Nephron progenitor cell (in vitro differentiated cells): ENCODE measurements at regions not wholly inside any gene's neighbourhood (a gene's known extent, or its start where the extent isn't known, plus 50 kb on each side); places are given as distances from the start of the nearest gene placed in this dataset.

Source experiments
- DNase-seq: peaks from one replicate; pipeline ENCODE4 v3.0.0; 2021
- H3K27ac Mint-ChIP-seq: 2 replicates; pipeline ENCODE4 v1.8.0; 2021; ENCODE audit warnings: mild to moderate bottlenecking, moderate library complexity, mixed read lengths
- H3K27me3 Mint-ChIP-seq: 2 replicates; pipeline ENCODE4 v1.8.0; 2021; ENCODE audit warnings: mild to moderate bottlenecking, low read depth, mixed read lengths; ENCODE audit not compliant: poor library complexity
- H3K36me3 Mint-ChIP-seq: 2 replicates; pipeline ENCODE4 v1.8.0; 2021; ENCODE audit warnings: low read depth, mixed read lengths
- H3K4me1 Mint-ChIP-seq: 2 replicates; pipeline ENCODE4 v1.8.0; 2021; ENCODE audit warnings: mixed read lengths
- H3K4me3 Mint-ChIP-seq: 2 replicates; pipeline ENCODE4 v1.8.0; 2021; ENCODE audit warnings: mild to moderate bottlenecking, moderate library complexity, mixed read lengths
- H3K9me3 Mint-ChIP-seq: 2 replicates; pipeline ENCODE4 v1.8.0; 2021; ENCODE audit warnings: mild to moderate bottlenecking, moderate library complexity, mixed read lengths
- CTCF ChIP-seq: fragments of 200-600 bp; sonication (generic); IDR thresholded peaks from 2 replicates; pipeline ENCODE4 v1.5.0; 2021; ENCODE audit warnings: antibody characterized with exemption

- peaks cover 35% of the 10 kb centered on the region for H3K4me1 Mint-ChIP-seq
- peaks cover 3% of the 10 kb centered on the region for H3K27me3 Mint-ChIP-seq
- H3K4me3 Mint-ChIP-seq, result no peak overlapping the region
- H3K27ac Mint-ChIP-seq, result no peak overlapping the region
- DNase-seq, result no peak
- TF ChIP-seq CTCF, result no peak
- peaks cover 3% of the 10 kb centered on the region for H3K9me3 Mint-ChIP-seq
- peaks cover 4% of the 10 kb centered on the region for H3K36me3 Mint-ChIP-seq
Observed at GRCh38 chr12:24554612-24555295, 394.1 kb downstream of the BCAT1 start.

DNA sequence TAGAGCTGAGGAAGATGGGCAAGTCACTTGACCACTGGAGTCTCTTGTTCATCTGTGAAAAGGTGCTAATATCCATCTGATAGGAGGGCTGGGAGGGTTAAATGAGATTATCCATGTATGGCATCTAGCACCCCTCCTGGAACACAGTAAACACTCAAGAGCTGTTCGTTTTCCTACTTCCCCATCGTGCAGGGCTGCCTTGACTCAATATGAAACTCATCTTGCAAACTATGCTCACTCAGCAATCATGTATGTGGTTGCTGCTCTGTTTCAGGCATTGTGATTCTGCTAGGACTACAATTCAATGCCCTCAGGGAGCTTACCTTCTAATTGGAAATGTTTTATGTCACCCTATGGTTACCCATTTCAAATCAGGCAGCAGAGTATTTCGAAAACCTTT lies 395.6 kb downstream of the BCAT1 start:
- Mint-ChIP-seq H3K36me3 (peaks cover 8% of the 10 kb centered on the region), H3K27me3 (no peaks in the 10 kb centered on the region), H3K27ac (no peak overlapping the region), H3K4me3 (no peak overlapping the region), H3K4me1 (peaks cover 25% of the 10 kb centered on the region), H3K9me3 (peaks cover 3% of the 10 kb centered on the region)
- TF ChIP-seq CTCF, result no peak
- DNase-seq, result no peak

GRCh38 chr12:24551163-24551786 lies 397.6 kb downstream of the BCAT1 start:
- no peak for DNase-seq
- no peaks in the 10 kb centered on the region for H3K27me3 Mint-ChIP-seq
- H3K4me1 Mint-ChIP-seq, result peaks cover 20% of the 10 kb centered on the region
- H3K9me3 Mint-ChIP-seq, result peaks cover 6% of the 10 kb centered on the region
- H3K4me3 Mint-ChIP-seq, result no peak overlapping the region
- H3K36me3 Mint-ChIP-seq, result peaks cover 15% of the 10 kb centered on the region
- TF ChIP-seq CTCF, result no peak
- H3K27ac Mint-ChIP-seq, result peak overlapping the region; percentile 35

- H3K27ac Mint-ChIP-seq, result peak overlapping the region; percentile 35
- peaks cover 20% of the 10 kb centered on the region for H3K4me1 Mint-ChIP-seq
- DNase-seq, result no peak
- H3K27me3 Mint-ChIP-seq, result no peaks in the 10 kb centered on the region
- peaks cover 7% of the 10 kb centered on the region for H3K9me3 Mint-ChIP-seq
- H3K36me3 Mint-ChIP-seq, result peaks cover 16% of the 10 kb centered on the region
- no peak for TF ChIP-seq CTCF
- no peak overlapping the region for H3K4me3 Mint-ChIP-seq
Observed at GRCh38 chr12:24550609-24551008, 398.3 kb downstream of the BCAT1 start.

- DNase-seq, result no peak
- Mint-ChIP-seq H3K36me3 (peaks cover 16% of the 10 kb centered on the region), H3K4me1 (peaks cover 15% of the 10 kb centered on the region), H3K9me3 (peaks cover 7% of the 10 kb centered on the region), H3K27me3 (peaks cover 4% of the 10 kb centered on the region), H3K4me3 (no peak overlapping the region), H3K27ac (no peak overlapping the region)
- TF ChIP-seq CTCF, result no peak
Observed at GRCh38 chr12:24546661-24547060, 402.2 kb downstream of the BCAT1 start.

GRCh38 chr12:24546084-24546483 lies 402.8 kb downstream of the BCAT1 start:
- Mint-ChIP-seq H3K36me3 (peaks cover 16% of the 10 kb centered on the region), H3K4me3 (no peak overlapping the region), H3K9me3 (peaks cover 7% of the 10 kb centered on the region), H3K27me3 (peaks cover 4% of the 10 kb centered on the region), H3K27ac (no peak overlapping the region), H3K4me1 (peaks cover 9% of the 10 kb centered on the region)
- no peak for DNase-seq
- no peak for TF ChIP-seq CTCF
